ENCODE measurements at regions not wholly inside any gene's neighbourhood (a gene's known extent, or its start where the extent isn't known, plus 50 kb on each side); places are given as distances from the start of the nearest gene placed in this dataset.

DNA sequence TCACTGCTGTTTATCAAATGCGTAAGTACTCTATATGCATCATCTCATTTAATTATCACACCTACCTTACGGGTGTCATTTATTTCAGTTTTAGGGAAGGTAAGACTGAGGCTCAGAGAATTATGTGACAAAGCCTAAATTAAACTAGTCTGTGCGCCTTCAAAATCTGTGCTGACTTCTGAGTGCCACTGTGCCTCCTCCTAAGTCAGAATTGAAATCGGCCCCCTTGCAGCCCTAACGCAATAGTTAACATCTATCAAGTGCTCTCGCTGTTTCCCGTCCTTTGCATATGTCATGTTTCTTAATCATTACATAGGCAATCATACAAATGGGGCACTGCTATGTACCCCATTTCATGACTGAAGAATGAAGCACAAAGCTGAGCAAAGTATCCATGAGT lies 79.0 kb upstream of the PDE10A start:
- DNase-seq, result no peak

DNA sequence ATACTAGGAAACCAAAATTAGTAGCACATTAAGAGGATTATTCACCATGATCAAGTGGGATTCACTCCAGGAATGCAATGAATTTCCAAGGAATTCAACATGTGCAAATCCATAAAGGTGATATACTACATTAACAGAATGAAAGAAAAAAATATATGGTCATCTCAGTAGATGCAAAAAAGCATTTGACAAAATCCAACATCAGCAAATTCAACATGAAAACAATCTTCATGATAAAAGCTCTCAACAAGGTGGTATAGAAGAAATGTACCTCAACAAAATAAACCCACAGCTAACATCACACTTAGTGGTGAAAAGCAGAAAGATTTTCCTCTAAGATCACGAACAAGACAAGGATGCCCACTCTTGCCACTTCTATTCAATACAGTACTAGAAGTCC lies 74.4 kb upstream of the PDE10A start:
- no peak for DNase-seq

- DNase-seq, result no peak
These were observed 72.0 kb upstream of the PDE10A start for GRCh38 chr6:165735065-165735464.

DNA sequence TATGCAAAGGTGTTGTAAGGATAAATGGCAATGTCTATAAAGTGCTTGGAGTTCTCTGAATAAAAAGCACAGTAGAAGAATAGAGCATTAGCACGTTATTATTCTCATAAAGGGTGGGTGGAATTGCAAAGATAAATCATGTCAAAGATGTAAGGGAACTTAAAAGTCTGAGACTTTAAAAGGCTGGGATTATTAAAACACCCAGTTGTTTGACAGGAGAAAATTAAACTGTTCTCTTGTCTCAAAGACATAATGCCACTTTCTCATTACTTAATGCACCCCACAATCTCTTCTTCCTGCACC lies 70.4 kb upstream of the PDE10A start:
- no peak for DNase-seq

GRCh38 chr6:165732696-165733488 lies 69.9 kb upstream of the PDE10A start:
- no peak for DNase-seq

DNA sequence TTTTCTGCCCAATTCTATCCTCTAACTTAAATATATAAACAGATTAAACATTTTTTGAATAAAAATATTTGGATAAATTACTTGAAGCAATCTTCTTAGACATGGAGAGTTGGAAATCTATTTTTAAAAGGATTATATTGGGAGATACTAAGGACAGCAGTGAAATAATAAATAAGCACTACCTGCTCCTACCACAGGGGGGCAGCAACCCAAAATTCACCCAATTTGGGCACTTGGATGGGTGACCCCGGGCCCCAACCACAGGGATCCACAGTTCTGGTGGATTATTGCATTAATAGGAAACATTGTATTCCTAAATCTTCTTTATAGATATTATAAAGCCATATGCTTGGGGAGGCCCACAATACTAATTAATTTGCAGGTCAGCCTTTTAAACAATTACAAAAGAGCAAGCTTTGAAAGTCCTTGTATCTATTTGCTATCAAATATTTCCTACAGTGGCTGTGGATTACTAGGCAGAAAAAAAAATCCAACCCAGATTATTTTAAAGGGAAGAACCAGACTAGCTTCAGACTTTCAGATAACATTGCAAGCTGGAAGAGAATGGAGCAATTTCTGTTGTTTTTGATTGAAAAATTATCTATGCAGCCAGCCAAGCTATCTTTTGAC lies 66.4 kb upstream of the PDE10A start:
- DNase-seq, result no peak

DNA sequence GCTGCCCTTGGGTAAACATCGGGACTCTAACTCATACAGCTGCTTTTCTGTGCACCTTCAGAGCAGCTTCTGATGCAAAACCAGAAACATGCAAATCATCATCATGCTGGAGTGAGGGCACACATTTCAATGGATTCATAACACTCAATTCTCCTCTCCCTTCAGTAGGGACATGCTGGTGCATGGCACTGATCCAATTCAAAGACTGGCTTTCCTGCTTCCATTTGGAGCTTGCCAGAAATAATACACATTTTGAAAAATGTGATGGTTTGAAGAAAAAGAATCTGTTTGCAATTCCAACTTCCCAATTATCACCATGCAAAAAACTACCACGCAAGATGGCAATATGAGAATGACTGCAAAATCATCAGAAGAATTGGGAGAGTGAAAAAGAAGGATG lies 65.2 kb upstream of the PDE10A start:
- no peak for DNase-seq

DNA sequence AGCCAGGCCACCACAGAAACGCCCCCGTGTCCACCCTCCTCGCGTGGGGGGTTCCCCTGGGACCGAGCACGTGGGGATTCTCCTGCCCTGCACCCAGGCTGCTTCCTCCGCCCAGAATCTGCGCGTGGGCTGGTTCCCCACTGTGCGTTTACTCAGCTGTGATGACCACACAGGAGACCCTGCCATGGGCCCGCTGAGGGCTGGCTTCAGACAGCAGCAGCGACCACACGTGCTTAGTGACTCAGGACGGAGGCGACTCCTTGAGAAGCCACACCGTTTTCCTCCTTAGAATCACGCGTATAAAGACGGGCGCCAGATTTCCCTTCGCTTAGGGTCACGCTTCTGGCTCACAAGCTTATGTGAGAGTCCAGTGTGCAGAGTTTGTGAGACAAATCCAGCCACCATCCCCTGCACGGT lies 63.9 kb upstream of the PDE10A start:
- no peak for DNase-seq

DNA sequence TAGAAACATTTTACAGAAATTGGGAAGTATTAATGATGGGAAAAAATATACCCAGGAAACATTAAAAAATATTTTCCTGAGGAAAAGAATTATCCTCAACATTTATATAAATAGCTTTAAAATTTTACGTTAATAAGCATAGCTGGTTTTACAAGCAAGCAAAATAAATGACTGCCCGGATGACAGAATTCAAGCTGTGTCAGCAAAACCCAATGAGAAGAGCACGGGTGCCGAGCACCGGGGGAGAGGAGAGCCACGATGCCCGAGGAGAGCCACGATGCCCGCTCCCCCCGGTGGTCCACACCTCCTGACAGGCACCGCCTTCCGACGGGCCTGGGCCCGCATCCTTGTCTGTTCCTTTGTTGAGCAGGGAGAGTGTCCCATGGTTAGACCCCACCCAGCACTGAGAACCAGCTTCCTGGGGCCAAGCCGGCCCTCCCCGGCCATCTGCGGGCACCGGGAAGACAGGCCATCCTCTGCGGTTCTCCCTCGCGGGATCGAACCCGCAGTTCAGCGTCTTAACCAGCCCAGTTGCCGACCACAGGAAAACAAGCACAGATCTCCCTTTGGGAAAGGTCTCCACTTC lies 63.3 kb upstream of the PDE10A start:
- no peak for DNase-seq

DNA sequence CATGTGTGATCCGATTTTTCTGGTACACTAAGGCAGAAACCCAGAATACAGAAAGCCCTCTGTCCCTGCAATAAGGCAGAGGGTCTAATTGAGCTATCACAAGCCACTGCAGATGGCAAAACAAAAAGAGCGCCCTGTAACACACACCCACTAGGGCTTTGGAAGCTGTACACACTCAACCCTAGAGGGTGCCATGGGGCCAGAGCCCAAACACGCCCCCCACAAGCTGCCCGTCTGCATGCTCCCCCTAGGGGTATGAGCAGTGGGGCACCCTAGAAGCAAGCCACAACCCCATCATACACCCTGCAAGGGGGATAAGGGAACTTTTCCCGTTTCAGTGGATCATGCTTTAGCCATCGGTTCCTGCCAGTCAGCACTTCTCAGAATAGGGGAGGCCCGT lies 62.2 kb upstream of the PDE10A start:
- no peak for DNase-seq

- DNase-seq, result no peak
These were observed 60.3 kb upstream of the PDE10A start for GRCh38 chr6:165723326-165723725.

DNA sequence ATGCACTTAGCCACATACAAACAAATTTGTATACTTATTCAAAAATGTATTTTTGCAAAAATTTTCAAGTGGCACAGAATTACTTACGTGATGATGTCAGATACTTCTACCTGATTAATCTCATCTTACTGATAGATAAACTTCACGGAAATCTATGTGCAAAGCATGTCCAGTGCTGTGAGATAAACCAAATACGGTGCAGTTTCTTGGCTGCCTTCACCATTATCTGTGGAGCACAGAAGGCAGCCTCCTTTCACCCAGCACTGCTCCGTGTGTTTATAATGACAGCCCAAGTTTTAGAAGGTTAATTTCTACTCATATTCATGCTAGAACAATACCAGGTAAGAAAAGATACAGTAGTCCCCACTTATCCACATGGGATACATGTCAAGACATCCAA lies 59.0 kb upstream of the PDE10A start:
- no peak for DNase-seq

DNA sequence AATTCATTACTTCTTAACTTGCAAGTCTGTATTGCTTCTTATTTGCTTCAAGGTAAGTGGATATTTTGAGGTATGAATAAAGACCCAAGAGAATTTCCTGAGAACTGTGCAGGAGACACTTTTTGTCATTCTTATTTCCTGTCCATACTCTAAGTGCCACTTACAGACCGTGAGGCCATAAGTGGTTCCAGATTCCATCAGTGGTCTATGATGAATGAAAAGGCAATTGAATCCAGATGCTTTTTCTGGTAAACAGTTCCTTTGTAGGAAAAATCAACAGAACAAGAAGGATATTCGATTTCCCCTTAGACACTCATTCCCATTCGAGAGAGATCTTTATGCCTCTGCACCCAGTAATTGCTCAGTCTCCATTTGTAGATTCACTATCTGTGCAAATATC lies 58.3 kb upstream of the PDE10A start:
- no peak for DNase-seq

DNA sequence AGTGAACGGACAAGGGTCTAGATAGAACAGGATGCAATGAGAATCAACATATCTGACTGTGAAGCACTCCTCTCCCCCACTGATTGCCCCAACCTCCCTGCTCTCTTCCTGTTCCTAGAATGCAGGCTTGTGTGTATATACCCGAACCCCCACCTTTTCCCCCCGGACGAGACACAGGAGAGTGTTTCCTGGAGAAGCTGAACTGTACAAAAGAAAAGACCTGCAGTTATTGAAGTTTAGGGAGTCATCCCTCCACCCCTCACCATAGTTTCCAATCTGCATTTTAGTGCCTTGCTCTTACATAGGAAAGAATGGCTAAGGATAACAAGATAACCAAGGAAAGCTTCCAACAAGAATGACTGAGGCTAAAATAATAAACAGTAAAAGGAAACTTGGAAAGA lies 55.5 kb upstream of the PDE10A start:
- DNase-seq, result no peak

DNA sequence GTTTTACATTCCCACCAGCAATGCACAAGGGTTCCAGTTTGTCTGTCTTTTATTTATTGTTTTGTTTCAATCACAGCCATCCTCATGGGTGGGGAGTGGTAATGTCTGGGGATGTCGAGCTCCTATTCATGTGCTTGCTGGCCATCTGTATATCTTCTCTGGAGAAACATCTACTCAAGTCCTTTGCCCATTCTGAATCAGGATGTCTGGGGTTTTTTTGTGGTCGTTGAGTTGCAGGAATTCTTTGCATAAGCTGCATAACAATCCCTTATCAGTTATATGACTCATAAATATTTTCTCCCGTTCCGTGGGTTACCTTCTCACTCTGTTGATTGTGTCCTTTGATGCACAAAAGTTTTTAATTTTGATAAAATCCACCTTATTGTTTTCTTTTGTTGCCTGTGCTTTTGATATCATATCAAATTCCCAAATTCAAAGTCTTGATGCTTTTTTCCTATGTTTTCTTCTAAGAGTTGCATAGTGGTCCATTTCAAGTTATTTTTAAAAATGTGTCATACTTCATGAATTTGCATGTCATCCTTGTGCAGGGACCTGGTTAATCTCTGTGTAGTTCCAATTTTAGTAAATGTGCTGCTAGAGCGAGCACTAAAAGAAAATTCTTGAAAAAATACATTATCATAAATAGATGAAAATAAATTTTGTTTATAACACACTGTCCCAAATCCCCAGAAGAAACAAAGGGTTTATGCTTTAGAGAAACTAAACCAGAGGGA lies 54.9 kb upstream of the PDE10A start:
- DNase-seq, result no peak

- no peak for DNase-seq
These were observed 53.8 kb upstream of the PDE10A start for GRCh38 chr6:165716886-165717285.

- no peak for DNase-seq
These were observed 52.4 kb upstream of the PDE10A start for GRCh38 chr6:165715428-165715827.

GRCh38 chr6:165714907-165715306 lies 51.9 kb upstream of the PDE10A start:
- no peak for DNase-seq

DNA sequence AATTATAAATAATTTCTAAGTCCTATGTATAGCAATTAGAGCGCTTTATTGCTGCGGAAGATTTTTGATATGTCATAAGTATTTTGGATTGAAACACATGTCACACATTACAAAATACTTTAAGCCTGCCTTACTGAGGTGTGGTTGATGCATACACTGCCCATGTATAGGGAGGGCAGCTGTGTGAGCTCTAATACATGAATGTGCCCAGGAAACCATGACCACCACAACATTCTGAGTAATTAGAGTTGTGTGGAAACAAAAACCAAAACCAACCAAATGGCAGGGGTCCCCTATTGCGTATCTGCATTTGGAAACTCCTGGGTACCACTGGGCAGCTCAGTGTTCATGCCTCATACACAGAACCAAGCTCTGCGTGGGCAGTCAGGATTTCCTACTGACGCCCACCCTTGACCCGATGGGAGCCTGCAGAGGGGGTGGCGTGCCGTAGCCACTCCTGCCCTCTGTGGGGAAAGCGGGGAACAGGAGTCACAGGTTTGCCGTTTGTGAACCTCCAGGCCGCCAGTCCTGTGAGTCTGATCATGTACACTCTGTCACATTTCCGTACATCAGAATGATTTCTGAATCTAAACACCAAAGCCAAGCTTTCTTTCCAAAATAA lies 50.9 kb upstream of the PDE10A start:
- DNase-seq, result no peak

Measured in NCI-H2107 (cell line).